ENCODE measurements at regions not wholly inside any gene's neighbourhood (a gene's known extent, or its start where the extent isn't known, plus 50 kb on each side); places are given as distances from the start of the nearest gene placed in this dataset.
"Not testable (repeated sequence)": the region's sequence is repeated elsewhere in the genome, so short reads cannot be mapped to it uniquely, and the experiment has no call there.

DNA sequence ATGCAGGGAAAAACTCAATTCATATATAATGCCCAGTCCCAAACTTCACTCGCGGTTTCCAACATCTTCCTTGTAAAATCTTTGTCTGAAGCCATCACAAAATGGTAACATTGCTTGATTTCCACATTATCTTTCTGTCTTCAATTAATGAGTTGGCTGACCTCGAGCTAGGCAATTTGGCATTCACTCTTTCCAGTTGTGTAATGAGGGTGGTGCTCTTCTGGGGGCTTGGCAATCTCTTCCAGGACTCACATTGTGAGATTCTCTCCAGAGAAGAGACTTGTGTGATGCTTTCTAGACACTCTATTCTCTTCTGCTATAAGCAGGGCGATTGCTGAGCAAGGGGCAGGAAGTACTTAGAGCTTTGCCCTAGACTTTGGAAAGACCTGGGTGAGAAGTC is 179.5 kb downstream of the JCAD start:
- no peak for DNase-seq

DNA sequence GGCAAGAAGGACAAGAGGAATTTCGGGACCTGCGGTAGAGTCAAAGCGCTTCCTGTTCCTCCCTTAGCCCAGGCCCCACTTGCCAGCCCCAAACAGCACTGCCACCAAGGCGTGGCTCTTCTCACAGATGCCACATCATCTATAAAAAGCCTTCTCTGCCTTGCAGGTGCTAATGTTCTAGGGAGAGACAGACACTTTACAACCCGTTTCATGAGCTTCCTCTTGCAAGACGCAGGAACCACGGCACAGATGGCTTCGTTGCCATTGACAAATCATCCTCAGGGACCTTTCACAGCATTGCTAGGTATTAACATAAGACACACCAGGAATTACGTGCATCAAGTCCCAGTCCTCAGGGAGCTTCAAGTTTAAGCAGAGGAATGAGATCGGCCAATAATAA is 180.9 kb downstream of the JCAD start:
- DNase-seq = no peak

DNA sequence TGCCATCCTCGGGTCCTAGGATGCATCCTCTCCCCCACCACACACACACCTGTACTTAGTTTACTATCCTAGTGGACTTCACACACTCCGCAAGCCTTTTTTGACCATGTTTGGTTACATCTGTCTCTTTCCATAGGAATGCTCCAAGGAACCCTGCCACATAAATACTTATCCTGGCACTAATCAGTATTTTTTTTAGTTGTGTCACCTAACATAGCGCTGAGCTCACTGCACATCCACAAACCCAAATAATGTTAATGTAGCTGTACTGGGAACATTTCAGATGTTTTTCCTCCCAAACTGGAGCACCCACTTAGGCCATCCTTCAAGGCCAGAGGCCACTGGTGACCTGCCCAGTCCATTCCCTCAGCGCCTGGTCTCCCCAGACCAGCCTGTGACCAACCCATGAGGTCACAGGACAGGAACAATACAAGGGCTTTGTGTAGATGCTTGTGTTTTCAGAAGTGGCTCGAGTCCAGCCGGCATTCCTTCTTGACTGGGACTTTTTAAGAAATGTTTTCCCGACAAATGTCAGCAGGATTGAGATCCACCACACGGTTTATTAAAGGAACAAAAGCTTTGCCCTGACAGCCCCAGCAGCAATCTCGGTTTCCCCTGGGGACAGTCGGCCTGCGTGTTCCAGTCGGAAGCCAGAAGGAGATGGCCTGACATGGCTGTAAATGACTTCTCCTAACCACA is 181.4 kb downstream of the JCAD start:
- DNase-seq = no peak

DNA sequence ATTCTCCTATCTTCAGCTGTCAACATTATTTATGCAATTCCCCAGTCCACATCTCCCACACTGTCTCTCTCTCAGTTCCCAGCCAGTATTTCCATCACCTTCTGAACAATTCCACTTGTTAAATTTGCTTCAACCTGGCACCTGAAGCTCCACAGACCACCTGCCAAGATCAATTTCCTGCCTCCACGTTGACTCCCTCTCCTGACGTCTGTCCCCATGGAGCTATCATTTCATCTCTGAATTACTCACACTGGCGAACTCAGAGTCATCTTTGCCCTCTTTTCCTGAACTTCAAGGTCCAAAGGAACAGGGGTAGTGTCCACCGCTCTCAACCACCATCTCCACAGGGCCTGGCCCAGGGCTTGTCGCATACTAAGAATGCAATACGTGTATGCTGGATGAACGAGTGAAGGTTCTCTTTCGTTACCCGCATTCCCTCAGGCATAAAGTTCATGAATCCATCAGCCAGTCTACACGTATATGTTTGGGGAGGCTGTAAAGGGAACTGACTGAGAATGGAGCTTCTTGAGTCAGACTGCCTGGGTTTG is 183.3 kb downstream of the JCAD start:
- no peak for DNase-seq

DNA sequence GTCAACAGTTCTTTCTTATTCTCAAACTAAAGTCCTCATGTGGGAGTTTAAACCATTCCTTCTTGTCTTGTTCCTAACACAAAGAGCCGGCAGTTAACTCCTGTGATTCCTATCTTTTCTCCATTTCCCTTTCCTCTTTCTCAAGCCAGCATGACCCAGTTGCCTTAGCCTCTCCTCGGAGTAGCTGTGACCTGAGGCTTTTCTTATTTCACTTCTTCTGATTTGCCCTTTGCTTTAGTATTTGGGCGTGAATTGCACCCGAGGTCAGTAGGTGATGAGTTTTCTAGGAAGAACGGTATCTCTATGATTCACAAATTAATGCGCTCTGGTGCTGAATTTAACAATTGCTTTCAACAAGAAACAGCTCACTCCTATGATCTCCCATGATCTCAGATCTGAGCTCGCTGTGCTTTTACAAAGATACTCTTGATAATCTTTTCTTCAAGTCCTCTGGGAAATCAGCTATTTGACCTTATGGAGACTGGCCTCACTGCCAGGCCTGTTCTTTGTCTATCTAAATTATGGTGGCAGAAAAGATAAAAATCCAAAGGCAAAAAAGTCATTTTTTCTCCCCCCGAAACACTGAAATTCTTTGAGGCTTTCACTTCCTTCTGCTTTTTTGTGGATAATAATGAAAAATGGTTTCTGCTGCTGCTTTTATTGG is 184.6 kb downstream of the JCAD start:
- no peak for DNase-seq

DNA sequence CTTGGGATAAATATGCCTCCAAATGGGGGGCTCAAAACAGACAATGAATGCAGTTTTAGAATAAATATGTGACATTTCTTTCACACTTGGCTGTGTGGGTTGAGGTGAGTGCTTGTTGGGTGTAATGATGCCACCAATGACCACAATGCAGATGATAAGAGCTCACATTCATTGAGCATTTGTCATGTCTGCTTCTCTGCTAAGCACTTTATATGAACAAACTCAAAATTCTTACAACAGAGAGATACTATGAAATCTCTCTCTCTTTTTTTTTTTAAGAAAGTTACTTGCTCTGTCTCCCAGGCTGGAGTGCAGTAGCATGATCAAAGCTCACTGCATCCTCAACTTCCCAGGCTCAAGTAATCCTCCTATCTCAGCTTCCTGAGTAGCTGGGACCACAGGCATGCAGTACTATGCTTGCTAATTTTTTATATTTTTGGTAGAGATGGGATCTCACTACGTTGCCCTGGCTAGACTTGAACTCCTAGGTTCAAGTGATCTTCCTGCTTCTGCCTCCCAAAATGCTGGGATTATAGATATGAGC is 185.4 kb downstream of the JCAD start:
- no peak for DNase-seq

DNA sequence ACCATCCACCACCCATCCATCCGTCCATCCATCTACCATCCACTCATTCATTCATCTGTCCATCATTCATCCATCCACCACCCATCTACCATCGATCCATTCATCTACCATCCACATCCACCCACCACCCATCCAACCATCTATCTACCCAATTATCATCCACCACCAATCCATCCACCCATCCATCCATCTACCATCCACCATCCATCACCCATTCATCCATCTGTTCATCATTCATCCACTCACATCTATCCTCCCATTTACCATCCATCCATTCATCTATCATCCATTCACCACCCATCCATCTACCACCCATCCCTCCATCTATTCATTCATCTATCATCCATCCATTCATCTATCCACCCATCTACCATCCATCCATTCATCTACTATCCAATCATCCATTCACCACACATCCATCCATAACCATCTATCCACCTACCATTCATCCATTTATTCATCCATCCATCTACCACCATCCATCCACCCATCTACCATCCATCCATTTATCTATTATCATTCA is 188.8 kb downstream of the JCAD start:
- DNase-seq = no peak

DNA sequence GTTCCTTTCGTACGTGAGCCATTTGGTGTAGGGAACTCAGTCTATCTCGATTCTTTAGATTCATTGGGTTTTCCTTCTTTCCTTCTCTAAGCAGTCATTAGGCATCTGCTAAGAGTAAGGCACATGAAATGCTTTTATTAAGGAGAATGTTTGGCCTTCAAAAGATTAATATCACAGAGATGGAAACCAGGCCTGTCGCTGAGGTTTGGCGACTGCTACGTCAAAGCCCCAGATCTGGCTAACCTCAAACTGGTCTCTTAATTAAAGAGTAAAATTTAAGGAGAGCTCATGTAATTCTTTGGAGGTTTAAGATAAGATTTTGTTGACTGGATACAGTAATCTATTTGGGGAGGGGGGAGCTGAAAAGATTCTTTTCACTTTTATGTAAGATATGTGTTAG is 189.8 kb downstream of the JCAD start:
- DNase-seq = no peak

DNA sequence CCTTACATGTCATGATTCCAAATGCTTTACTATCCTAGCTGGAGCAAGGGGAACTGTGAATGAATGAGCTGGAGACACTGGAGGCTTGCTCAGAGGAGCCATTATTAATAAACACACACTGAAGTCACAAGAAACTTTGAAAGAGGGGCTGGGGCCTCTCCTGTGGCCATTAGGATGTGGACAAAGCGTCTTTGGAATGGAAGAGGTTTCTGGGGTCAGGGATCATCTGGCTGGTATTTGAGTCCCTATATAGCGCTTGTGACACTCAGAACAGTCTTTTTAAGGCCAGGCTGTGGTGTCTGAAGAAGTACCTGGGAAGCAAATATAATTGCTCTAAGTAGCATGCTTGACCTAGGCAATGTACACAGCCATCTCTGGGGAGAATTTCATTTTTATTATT is 193.0 kb downstream of the JCAD start:
- DNase-seq = no peak

DNA sequence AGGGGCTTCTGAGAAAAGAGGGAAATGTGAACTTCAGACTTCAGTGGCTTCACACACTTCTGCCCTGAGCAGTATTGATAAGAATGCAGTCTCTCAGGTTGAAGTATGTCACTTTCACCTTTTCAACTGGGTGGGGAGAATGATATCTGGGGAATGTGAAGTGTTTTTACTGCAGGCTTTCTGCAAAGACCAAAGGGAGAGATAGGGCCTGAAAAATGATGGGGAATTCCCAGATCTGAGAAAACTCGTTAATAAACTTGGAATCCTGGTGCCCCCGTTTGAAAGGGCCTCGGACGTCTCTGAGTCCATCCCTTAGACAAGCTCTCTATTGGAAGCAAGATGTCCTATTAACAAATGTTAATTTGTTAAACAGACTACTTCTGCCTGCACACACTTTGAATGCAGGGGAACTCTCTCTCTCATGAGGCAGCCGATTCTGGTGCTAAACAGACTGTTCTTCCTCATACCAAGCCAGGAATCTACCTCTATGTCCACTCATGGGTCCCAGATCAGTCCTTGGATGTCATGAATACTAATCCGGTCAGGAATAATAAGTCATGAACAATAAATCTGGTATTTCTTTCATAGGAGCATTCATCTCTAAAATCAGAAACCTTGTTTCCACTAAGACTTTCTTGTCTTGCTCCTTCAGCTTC is 193.6 kb downstream of the JCAD start:
- DNase-seq = no peak

DNA sequence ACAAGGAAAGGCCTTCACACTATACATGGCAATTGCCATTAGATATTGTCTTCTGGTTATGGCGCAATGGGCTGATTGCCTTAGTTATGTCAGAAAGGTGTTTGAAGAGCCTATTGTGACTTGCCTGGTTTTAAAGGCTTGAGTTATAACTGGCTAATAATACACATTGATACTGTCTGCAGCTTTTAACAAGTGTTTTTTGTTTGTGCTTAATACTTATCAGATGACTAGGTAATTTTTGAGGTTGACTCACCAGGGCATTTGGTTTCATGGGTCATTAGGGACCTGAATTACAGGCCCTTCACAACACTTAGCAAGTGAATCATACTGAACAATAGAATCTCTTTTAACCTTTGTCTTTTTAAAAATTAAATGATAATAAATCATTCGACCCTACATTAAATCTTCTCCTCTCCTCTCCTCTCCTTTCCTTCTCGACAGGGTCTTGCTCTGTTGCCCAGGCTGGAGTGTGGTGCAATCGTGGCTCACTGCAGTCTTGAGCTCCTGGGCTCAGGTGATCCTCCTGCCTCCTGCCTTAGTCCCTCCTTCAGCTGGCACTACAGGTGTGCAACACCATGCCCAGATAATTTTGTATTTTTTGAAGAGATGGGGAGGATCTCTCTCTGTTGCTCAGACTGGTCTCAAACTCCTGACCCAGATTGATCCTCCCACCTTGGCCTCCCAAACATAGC is 196.3 kb downstream of the JCAD start:
- no peak for DNase-seq

DNA sequence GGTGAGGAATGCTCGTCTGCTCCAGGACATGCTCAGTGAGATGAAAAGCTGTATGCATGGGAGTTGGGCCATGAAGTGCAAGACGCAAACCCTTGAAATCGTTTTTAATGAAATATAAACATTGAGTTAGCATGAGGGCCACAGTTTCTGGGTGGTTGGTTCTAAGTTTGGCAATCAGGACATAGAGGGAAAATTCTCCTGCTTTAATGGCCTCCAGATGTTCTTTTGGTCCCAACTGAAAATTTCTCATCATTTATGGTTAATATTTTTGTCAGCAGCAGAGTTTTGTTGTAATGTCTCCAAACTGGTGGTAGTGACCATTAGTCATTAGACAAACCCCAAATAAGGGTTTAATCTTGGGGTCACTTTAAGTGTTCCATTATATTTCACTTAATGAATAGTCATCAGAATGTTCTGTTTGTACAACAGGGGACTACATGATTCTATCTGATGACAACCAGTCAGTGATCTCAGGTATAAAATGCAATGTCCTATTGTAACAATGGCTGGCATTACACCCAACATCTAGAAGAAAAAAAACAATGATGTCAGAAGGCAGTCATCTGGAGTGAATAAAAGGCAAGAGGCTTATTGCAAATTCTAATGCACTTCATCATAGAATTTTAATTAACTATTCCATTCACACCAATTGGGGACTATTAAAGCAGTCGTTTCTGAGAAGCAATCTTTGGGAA is 197.4 kb downstream of the JCAD start:
- DNase-seq = no peak

DNA sequence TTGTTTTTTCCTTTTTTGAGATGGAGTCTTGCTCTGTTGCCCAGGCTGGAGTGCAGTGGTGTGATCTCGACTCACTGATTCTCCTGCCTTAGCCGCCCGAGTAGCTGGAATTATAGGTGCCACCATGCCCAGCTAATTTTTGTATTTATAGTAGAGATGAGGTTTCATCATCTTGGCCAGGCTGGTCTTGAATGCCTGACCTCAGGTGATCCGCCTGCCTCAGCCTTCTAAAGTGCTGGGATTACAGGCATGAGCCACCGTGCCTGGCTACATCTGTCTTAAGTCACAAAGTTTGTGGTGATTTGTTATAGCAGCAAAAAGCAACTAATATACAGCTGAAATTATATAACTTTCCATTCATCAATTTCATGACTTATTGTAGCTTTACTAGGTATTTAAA is 198.2 kb downstream of the JCAD start:
- DNase-seq = not testable (repeated sequence)

DNA sequence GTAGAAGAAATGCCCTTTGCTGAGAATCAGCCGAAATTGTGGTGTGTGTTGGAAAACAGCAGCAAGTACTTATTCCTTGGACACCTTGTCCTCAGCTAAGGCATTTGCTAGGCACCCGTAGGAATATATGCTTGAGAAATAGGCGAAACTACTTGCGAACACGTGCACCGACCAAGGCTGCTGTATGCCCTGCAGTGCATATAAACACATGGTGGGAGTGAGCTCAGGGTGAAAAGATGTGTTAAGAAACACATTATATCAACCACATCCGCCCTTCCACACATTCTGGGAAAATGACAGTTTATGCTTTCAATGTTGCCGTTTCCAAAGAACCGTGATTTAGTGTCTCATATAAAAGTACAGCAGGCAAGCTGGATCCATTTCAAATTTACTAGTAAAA is 199.2 kb downstream of the JCAD start:
- DNase-seq = no peak

DNA sequence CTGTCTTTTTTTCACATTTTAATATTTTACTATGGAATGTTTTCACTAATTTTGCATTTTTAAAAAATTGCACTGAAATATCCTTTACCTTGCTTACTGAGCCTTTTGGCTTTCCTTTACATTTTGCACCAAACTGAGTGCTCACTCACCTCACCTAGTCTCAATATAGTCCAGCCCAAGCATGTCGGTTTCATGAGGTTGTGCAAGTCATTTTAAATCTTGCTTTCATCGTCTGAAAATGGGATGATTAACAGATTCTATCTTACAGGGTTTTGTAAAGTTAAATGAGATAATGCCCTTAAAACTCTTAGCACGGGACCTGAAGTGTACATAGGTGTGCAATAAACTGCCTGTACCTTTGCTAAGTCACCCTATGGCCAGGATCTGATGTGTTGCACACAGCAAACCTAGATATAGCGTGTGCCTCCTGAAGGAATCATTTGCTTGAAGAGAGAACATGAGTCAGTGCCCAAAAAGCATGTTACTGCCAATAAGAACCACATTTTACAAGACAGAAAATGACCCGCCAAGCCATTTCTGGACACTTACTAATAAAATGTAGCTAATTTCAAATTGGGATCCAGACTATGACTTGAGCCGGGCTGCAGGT is 199.8 kb downstream of the JCAD start:
- no peak for DNase-seq

DNA sequence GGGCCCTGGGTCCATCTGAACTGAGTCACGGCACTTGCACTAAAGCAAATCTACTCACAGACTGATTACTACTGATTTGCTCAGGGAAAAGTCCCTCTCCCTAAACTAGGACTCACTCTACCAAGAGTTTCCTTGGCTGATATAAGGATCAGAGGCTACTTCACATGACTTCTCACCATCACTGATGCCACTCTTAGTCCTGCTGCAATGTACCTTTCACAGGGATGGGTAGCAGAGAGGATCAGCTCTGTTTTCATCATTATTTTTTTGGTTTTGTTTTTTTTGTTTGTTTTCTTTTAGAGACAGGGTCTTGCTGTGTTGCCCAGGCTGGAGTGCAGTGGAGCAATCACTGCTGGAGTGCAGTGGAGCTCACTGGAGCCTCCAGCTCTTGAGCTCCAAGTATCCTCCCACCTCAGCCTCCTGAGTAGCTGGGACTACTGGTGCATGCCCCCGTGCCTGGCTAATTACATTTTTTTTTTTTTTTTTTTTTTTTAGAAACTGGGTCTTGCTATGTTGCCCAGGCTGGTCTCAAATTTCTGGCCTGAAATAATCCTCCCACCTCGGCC is 200.6 kb downstream of the JCAD start:
- DNase-seq = no peak

DNA sequence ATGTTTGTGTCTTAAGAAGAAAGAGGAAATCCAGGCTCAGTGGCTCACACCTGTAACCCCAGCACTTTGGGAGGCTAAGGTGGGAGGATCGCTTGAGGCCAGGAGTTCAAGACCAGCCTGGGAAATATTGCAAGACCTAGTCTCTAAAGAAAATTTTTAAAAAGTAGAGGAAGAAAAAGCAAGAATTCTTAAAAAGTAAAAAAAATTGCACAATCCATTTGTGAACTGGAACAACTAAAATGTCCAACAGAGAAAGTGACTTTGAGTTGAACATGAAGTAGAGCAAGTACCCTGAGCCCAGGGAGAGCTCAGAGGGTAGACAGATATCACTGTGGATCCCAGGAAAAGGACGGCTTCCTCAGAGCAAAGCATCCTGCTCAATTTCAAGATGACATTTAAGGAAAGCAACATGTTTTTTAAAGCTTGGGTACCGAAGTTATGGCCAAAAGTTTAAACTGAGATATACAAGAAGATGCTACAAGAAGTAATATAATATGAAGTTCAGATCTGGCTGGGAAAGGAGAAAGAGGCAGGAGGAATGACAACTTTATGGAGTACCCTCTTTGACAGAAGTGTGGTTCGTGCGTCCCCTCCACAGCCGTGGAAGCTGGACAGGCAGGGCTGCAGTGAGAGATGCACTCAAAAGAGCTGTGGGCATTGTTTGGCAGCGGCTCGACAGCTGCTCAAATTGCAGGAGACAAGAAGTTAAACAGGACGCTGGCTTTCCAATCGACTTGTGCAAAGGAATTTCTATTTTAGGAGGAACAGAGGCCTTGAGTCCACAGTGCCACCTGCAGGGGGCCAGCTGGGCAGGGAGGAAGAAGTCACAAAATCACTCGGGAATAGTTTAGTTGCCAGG is 201.3 kb downstream of the JCAD start:
- no peak for DNase-seq

DNA sequence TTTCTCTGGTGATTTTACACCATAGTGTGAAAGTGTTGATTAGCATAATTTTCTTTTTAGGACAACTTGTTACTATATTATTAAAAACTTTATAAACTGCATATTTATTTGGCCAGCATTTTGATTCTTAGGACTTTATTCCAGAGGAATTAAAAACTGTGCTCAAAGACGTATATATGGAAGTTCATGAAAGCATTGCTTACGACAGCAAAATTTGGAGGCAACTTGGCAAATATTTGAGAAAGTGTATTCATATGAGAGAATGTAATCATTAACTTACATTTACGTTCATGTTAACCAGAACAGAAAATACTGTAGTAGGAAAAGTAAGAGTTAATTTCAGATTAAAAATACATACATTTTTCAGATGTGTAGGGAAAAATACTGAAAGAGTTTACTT is 203.1 kb downstream of the JCAD start:
- no peak for DNase-seq

DNA sequence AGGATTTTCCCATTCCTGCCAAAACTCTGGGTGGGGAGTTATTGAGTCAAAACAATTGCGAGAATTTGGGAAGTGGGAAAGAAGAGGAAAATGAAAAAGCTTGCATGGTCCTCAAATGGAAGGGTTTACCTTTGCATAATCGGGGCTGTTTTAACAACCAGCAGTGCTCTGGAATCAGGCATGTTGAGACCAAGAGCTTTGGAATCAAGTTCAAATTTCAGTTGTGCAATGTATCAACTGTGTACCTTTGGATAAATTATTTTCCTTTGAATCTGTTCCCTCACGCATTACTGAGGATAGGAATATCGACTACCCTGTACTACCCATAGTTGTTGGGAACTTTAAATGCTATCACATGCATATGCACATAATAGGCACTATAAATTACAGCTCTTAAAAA is 205.5 kb downstream of the JCAD start:
- no peak for DNase-seq

DNA sequence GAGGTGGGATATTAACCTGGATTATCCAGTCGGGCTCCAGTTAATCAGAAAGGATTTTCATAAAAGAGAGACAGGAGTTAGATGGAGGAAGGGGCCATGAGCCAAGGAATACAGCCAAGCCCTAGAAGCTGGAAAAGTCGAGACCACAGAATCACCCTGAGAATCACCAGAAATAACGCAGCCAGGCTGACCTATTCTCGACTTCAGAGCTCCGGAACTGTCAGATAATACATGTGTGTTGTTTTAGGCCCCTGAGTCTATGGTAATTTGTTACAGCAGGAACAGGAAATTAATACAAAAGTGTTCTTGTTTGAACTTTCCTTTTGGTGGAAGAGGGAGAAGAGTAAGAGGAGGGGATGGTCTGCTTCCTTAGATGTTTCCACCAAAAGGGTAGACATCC is 208.1 kb downstream of the JCAD start:
- DNase-seq = no peak

DNA sequence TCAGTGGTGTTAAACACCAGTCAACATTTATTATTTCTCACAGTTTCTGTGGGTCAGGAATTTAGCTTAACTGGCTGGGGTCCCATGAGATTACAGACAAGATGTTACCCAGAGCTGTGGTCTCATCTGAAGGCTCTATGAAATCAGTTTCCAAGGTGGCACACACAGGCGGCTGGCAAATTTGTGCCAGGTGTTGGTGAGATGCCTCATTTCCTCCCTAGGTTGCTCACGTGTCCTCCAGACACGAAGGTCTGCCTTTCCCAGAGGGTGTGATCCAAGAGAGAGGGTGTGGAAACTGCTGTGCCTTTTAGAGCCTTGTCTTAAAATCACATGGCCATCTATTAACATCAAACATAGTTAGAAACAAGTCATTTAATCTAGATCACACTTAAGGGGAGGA is 209.0 kb downstream of the JCAD start:
- no peak for DNase-seq

All from activated CD8-positive, alpha-beta memory T cell treated with anti-CD3 and anti-CD28 coated beads, Interleukin-2, amount 50 U/mL, for 48 hours (primary cell).